GM21717 (cell line): ENCODE measurements at regions not wholly inside any gene's neighbourhood (a gene's known extent, or its start where the extent isn't known, plus 50 kb on each side); places are given as distances from the start of the nearest gene placed in this dataset.
"Not testable (repeated sequence)": the region's sequence is repeated elsewhere in the genome, so short reads cannot be mapped to it uniquely, and the experiment has no call there.

ENCODE experiments used
- ATAC-seq: cut with Tn5 transposase; IDR thresholded peaks from one replicate; pipeline ENCODE4 v1.9.1; 2021; ENCODE audit warnings: mild to moderate bottlenecking, moderate library complexity; ENCODE audit not compliant: unreplicated experiment

- ATAC-seq, result no peak
Observed at GRCh38 chr12:74229671-74230070, 308.0 kb upstream of the ATXN7L3B start.

GRCh38 chr12:74235342-74235741 is 302.3 kb upstream of the ATXN7L3B start:
- no peak for ATAC-seq

GRCh38 chr12:74241341-74241740 is 296.3 kb upstream of the ATXN7L3B start:
- no peak for ATAC-seq

- ATAC-seq, result no peak
Observed at GRCh38 chr12:74242088-74242487, 295.5 kb upstream of the ATXN7L3B start.

- ATAC-seq, result no peak
Observed at GRCh38 chr12:74245458-74245857, 292.2 kb upstream of the ATXN7L3B start.

- no peak for ATAC-seq
Observed at GRCh38 chr12:74250891-74251290, 286.7 kb upstream of the ATXN7L3B start.

GRCh38 chr12:74253826-74254225 is 283.8 kb upstream of the ATXN7L3B start:
- ATAC-seq, result not testable (repeated sequence)

- no peak for ATAC-seq
Observed at GRCh38 chr12:74254784-74255183, 282.9 kb upstream of the ATXN7L3B start.

- no peak for ATAC-seq
Observed at GRCh38 chr12:74259199-74259598, 278.4 kb upstream of the ATXN7L3B start.

GRCh38 chr12:74264692-74265091 is 272.9 kb upstream of the ATXN7L3B start:
- no peak for ATAC-seq

- ATAC-seq, result not testable (repeated sequence)
Observed at GRCh38 chr12:74269355-74269754, 268.3 kb upstream of the ATXN7L3B start.

GRCh38 chr12:74280156-74280655 is 257.4 kb upstream of the ATXN7L3B start:
- ATAC-seq, result no peak

- not testable (repeated sequence) for ATAC-seq
Observed at GRCh38 chr12:74281401-74282180, 256.0 kb upstream of the ATXN7L3B start.

GRCh38 chr12:74283646-74284045 is 254.0 kb upstream of the ATXN7L3B start:
- ATAC-seq, result no peak

GRCh38 chr12:74285773-74286172 is 251.9 kb upstream of the ATXN7L3B start:
- ATAC-seq, result no peak

GRCh38 chr12:74286254-74286653 is 251.4 kb upstream of the ATXN7L3B start:
- ATAC-seq, result no peak

- ATAC-seq, result no peak
Observed at GRCh38 chr12:74292351-74293194, 245.1 kb upstream of the ATXN7L3B start.

- ATAC-seq, result no peak
Observed at GRCh38 chr12:74293689-74294131, 243.9 kb upstream of the ATXN7L3B start.

- no peak for ATAC-seq
Observed at GRCh38 chr12:74317078-74317601, 220.5 kb upstream of the ATXN7L3B start.

- ATAC-seq, result no peak
Observed at GRCh38 chr12:74317741-74318140, 219.9 kb upstream of the ATXN7L3B start.

GRCh38 chr12:74319886-74320285 is 217.7 kb upstream of the ATXN7L3B start:
- no peak for ATAC-seq
